ENCODE measurements at regions not wholly inside any gene's neighbourhood (a gene's known extent, or its start where the extent isn't known, plus 50 kb on each side); places are given as distances from the start of the nearest gene placed in this dataset.

DNA sequence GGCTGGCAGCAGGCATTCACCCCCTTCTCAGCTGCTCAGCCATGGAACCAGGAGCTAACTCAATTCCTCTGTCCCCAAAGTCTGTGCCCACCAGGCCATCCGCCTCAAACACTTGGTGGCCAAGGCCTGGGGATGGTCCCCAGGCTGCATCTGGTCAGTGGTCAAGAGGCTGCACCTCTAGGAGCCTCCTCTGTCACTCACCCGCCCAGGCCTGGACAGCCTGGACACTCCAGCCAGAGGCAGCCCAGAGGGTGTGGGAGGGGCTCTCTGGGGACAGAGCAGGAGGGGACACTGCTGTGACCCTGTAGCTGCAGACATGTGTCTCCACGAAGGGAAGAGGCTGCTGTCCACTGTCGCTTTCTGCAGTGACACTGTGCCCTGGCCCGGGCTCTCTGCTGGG lies 416.6 kb upstream of the SULF2 start:
- H3K4me3 ChIP-seq (ENCODE audit: low read length): no peak overlapping the region
- H3K36me3 ChIP-seq (ENCODE audit: control insufficient read depth, insufficient read depth, low read length): no peaks in the 10 kb centered on the region
- H3K9ac ChIP-seq (ENCODE audit: low read length): no peak overlapping the region
- H3K4me1 ChIP-seq (ENCODE audit: control insufficient read depth, insufficient read depth, low read length): no peaks in the 10 kb centered on the region
- no peak overlapping the region for H3K27ac ChIP-seq (ENCODE audit: low read depth, low read length)
- H3K27me3 ChIP-seq (ENCODE audit: control insufficient read depth, insufficient read depth, low read length): no peaks in the 10 kb centered on the region

DNA sequence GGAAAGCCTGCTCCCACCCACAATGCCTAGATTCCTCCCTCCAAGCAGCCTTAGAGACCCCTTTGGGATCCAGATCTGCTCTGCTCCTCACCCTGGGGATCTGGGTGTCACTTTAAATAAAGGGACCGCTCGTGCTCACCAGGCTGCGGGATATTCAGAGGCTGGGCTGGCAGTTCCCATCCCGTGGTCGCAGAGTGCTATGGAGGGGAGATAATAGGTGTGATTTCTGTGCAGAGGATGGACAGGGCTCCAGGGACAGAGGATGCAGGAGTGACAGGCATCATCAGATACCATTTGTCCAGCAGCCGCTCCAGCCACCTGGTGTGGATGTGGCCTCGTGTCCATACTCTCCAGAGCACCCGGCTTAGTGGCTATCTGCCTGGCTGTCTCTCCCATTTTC lies 415.9 kb upstream of the SULF2 start:
- no peak overlapping the region for H3K9ac ChIP-seq (ENCODE audit: low read length)
- no peaks in the 10 kb centered on the region for H3K27me3 ChIP-seq (ENCODE audit: control insufficient read depth, insufficient read depth, low read length)
- no peaks in the 10 kb centered on the region for H3K36me3 ChIP-seq (ENCODE audit: control insufficient read depth, insufficient read depth, low read length)
- H3K4me1 ChIP-seq (ENCODE audit: control insufficient read depth, insufficient read depth, low read length): no peaks in the 10 kb centered on the region
- H3K27ac ChIP-seq (ENCODE audit: low read depth, low read length): no peak overlapping the region
- no peak overlapping the region for H3K4me3 ChIP-seq (ENCODE audit: low read length)

DNA sequence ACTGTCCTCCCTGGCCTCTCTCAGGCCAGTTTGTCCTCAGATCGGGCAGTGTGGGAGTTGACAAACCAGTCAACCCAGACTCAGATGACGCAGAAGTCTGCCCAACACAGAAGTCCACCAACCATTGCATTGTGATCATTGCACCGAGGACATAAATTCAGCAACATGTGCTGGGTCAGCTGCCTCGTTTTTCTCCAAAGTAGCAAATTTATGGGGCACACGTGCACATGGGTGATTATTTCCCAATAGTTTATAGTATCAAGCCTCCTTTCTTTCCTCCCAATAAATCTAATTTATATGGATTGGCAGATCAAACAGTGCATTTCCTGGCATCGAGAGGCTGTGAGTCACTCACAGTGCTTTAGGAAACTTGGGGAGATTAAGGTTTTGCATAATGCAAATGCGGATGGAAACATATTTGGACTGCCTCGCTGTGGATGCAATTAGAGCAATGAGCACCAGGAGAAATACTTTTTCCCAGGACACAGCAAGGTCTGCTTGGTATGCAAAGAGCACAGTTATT lies 413.7 kb upstream of the SULF2 start:
- Histone ChIP-seq H3K9ac (ENCODE audit: low read length) (no peak overlapping the region), H3K36me3 (ENCODE audit: control insufficient read depth, insufficient read depth, low read length) (no peaks in the 10 kb centered on the region), H3K27me3 (ENCODE audit: control insufficient read depth, insufficient read depth, low read length) (no peaks in the 10 kb centered on the region), H3K4me1 (ENCODE audit: control insufficient read depth, insufficient read depth, low read length) (no peaks in the 10 kb centered on the region), H3K4me3 (ENCODE audit: low read length) (no peak overlapping the region), H3K27ac (ENCODE audit: low read depth, low read length) (no peak overlapping the region)

DNA sequence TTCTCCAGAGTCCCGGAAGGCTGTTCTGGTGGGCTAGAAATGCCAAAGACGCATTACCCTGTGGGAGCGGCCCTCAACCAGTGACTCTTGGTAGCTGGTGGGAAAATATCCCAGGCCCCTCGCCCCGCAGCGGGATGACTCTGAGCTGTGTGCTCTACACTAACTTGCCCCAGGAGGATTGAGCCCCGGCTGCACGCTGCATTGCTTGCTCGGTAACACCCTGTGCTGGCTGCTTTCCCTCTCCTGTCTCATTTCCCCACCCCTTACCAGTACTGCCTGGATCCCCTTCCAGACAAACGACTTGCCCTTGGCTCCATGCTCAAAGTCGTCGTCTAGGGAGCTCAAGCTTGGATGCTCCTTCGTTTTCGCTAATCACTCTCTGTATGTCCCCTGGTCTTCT lies 411.8 kb upstream of the SULF2 start:
- no peaks in the 10 kb centered on the region for H3K4me1 ChIP-seq (ENCODE audit: control insufficient read depth, insufficient read depth, low read length)

GRCh38 chr20:48196486-48196885 lies 411.2 kb upstream of the SULF2 start:
- H3K4me1 ChIP-seq (ENCODE audit: control insufficient read depth, insufficient read depth, low read length): no peaks in the 10 kb centered on the region
- H3K4me3 ChIP-seq (ENCODE audit: low read length): no peak overlapping the region
- no peaks in the 10 kb centered on the region for H3K27me3 ChIP-seq (ENCODE audit: control insufficient read depth, insufficient read depth, low read length)
- H3K36me3 ChIP-seq (ENCODE audit: control insufficient read depth, insufficient read depth, low read length): no peaks in the 10 kb centered on the region
- H3K27ac ChIP-seq (ENCODE audit: low read depth, low read length): no peak overlapping the region
- no peak overlapping the region for H3K9ac ChIP-seq (ENCODE audit: low read length)

More for the DNA sequence above, 411.8 kb upstream of the SULF2 start:
- Histone ChIP-seq H3K9ac (ENCODE audit: low read length) (no peak overlapping the region), H3K4me3 (ENCODE audit: low read length) (no peak overlapping the region), H3K27me3 (ENCODE audit: control insufficient read depth, insufficient read depth, low read length) (no peaks in the 10 kb centered on the region), H3K36me3 (ENCODE audit: control insufficient read depth, insufficient read depth, low read length) (no peaks in the 10 kb centered on the region), H3K27ac (ENCODE audit: low read depth, low read length) (no peak overlapping the region)

DNA sequence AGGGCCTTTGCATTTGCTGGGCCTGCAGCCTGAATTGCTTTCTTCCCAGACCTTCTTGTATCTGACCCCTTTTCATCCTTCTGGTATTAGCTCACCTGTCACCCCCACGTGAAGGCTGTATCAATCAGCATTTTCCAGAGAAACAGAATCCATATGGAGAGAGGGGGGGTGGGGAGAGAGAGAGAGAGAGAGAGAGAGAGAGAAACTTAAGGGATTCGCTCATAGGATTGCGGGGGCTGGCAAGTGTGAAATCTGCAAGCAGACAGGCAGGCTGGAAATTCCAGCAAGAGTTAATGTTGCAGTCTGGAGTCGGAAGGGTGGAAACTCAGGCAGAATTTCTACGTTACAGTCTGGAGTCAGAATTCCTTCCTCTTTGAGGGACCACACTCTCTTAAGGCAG lies 410.7 kb upstream of the SULF2 start:
- H3K27ac ChIP-seq (ENCODE audit: low read depth, low read length): no peak overlapping the region
- no peak overlapping the region for H3K9ac ChIP-seq (ENCODE audit: low read length)
- no peaks in the 10 kb centered on the region for H3K36me3 ChIP-seq (ENCODE audit: control insufficient read depth, insufficient read depth, low read length)
- no peaks in the 10 kb centered on the region for H3K27me3 ChIP-seq (ENCODE audit: control insufficient read depth, insufficient read depth, low read length)
- H3K4me1 ChIP-seq (ENCODE audit: control insufficient read depth, insufficient read depth, low read length): peaks cover 2% of the 10 kb centered on the region
- H3K4me3 ChIP-seq (ENCODE audit: low read length): no peak overlapping the region

DNA sequence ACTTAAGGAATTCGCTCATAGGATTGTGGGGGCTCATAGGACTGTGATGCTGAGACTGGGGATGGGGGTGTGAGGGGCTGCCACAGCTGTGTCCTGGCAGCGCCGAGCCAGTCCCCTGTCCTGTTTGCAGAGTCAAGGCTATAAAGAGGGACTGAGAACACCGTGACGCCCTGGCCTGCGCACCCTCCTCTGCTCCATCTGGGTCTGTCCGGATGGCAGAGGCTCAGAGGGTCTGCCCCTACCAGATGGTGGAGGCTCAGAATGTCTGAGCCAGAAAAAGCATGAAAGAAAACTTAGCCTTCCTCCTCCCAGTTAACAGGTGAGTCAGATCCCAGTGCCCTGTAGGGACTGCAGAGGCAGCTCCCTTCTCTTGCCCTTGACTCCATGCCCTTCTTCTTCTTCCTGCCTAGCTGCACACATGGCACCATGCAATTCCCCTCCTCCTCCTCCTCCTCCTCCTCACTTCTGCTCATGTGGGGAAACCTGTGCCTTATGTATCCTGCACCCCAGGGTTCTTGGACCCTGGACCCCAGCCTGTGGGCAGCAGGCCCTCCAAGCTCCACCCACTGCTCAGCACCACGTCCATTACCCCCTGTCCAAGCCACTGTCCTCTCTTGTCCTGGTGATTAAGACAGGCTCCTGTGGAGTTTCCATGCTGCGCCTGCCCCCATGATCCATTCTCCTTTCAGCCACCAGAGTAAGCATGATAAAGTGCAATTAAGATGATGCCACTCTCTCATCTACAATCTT lies 410.0 kb upstream of the SULF2 start:
- no peak overlapping the region for H3K4me3 ChIP-seq (ENCODE audit: low read length)
- peaks cover 2% of the 10 kb centered on the region for H3K4me1 ChIP-seq (ENCODE audit: control insufficient read depth, insufficient read depth, low read length)
- no peak overlapping the region for H3K27ac ChIP-seq (ENCODE audit: low read depth, low read length)
- H3K9ac ChIP-seq (ENCODE audit: low read length): no peak overlapping the region
- no peaks in the 10 kb centered on the region for H3K36me3 ChIP-seq (ENCODE audit: control insufficient read depth, insufficient read depth, low read length)
- H3K27me3 ChIP-seq (ENCODE audit: control insufficient read depth, insufficient read depth, low read length): no peaks in the 10 kb centered on the region

DNA sequence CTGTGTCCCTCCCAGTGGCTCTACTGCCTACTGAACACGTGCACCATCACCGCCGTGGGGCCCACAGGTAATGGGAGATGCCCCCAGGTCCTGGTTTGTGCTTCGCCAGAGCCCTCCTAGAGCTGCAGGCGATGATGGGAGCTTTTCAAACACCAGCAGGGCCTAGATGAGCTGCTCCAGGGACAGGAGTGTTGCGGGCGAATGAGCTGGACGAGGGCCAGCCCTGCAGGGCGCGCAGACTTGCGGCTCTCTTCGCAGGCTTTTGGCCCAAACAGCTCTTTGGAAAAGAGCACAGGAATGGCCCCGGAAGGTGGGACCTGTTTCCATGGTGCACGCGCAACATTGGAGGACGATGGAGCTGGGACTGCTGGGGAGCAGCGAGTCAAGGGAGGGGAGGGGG lies 409.3 kb upstream of the SULF2 start:
- Histone ChIP-seq H3K27me3 (ENCODE audit: control insufficient read depth, insufficient read depth, low read length) (no peaks in the 10 kb centered on the region), H3K4me1 (ENCODE audit: control insufficient read depth, insufficient read depth, low read length) (peaks cover 2% of the 10 kb centered on the region), H3K4me3 (ENCODE audit: low read length) (no peak overlapping the region), H3K9ac (ENCODE audit: low read length) (no peak overlapping the region), H3K36me3 (ENCODE audit: control insufficient read depth, insufficient read depth, low read length) (no peaks in the 10 kb centered on the region), H3K27ac (ENCODE audit: low read depth, low read length) (no peak overlapping the region)

DNA sequence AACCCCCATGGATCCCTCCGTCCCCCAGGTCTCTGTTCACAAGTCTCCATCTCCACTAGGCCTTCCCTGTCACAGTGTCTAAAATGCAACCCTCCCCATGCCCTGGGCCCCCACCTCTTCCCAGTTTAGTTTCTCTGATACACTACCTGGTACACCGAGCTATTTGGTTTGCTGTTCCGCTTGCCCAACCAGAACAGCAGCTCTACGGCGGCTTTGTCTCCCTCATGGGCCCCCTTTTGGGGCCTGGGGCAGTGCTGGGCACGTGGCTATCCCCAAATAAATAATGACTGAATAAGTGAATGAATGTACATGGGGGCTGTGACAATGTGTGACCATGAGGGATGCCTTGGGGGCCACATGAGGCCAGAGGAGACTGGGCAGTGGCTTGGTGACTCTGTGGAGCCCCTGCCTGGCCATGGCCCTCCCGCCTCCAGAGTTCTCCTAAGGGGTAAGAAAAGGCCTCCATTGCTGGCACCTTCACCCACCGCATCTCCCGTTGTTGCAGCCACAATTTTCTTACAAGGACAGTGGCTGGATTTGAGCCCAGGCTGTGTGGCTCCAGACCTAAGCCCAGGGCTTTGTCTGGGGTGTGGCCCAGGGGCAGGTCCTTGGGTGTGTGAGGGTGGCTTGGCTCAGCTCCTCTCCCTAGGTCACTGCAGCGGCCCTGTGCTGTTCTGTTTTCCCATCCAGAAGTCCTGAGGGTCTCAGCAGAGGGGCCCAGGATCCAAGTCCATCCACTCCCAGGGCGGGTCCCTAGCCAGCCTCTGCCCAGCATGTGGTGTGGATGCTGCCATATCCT lies 408.5 kb upstream of the SULF2 start:
- no peak overlapping the region for H3K27ac ChIP-seq (ENCODE audit: low read depth, low read length)
- no peak overlapping the region for H3K4me3 ChIP-seq (ENCODE audit: low read length)
- no peaks in the 10 kb centered on the region for H3K27me3 ChIP-seq (ENCODE audit: control insufficient read depth, insufficient read depth, low read length)
- H3K9ac ChIP-seq (ENCODE audit: low read length): no peak overlapping the region
- H3K36me3 ChIP-seq (ENCODE audit: control insufficient read depth, insufficient read depth, low read length): no peaks in the 10 kb centered on the region
- peaks cover 2% of the 10 kb centered on the region for H3K4me1 ChIP-seq (ENCODE audit: control insufficient read depth, insufficient read depth, low read length)

GRCh38 chr20:48192109-48192508 lies 406.8 kb upstream of the SULF2 start:
- Histone ChIP-seq H3K27ac (ENCODE audit: low read depth, low read length) (no peak overlapping the region), H3K27me3 (ENCODE audit: control insufficient read depth, insufficient read depth, low read length) (no peaks in the 10 kb centered on the region), H3K36me3 (ENCODE audit: control insufficient read depth, insufficient read depth, low read length) (no peaks in the 10 kb centered on the region)

DNA sequence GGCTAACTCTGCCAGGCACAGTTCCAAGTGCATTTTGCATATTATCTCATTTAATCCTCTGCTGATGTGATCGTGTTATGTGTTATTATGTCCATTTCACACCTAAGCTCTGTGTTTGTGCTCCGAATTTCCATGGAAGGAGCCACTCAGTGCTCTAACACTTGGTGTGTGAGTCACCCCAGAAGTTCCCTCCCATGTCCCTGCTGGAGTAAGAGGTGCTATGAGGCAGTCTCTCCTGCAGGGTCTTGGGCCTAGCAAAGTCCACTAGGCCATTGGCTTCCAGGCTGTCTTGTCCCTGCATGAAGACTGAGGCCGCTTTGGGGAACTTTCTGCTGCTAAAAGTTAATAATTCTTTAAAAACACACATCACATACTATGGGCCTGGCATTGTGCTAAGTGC lies 405.9 kb upstream of the SULF2 start:
- H3K9ac ChIP-seq (ENCODE audit: low read length): no peak overlapping the region
- H3K4me1 ChIP-seq (ENCODE audit: control insufficient read depth, insufficient read depth, low read length): peaks cover 5% of the 10 kb centered on the region
- no peaks in the 10 kb centered on the region for H3K27me3 ChIP-seq (ENCODE audit: control insufficient read depth, insufficient read depth, low read length)
- H3K27ac ChIP-seq (ENCODE audit: low read depth, low read length): no peak overlapping the region
- H3K36me3 ChIP-seq (ENCODE audit: control insufficient read depth, insufficient read depth, low read length): no peaks in the 10 kb centered on the region
- no peak overlapping the region for H3K4me3 ChIP-seq (ENCODE audit: low read length)

More at GRCh38 chr20:48192109-48192508, 406.8 kb upstream of the SULF2 start:
- Histone ChIP-seq H3K9ac (ENCODE audit: low read length) (no peak overlapping the region), H3K4me3 (ENCODE audit: low read length) (no peak overlapping the region), H3K4me1 (ENCODE audit: control insufficient read depth, insufficient read depth, low read length) (peaks cover 2% of the 10 kb centered on the region)

DNA sequence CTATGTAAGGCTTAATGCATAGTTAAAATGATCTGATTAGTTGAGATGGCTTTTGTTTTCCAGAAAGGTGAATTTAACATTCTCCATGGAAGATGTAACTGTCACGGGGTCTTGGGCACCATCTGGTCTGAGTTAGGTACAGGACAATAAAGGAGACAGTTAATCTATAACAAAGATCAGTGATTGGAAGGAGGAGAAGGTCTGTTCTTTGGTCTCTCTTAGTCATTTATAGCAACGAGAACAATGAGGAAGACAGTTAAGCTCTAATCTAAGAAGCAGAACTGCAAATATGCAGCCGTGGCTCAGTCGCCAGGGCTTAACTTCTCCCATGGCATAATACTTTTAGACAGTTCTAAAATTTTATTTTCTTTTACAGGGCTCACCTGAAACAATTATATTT lies 405.5 kb upstream of the SULF2 start:
- Histone ChIP-seq H3K27ac (ENCODE audit: low read depth, low read length) (no peak overlapping the region), H3K27me3 (ENCODE audit: control insufficient read depth, insufficient read depth, low read length) (no peaks in the 10 kb centered on the region), H3K36me3 (ENCODE audit: control insufficient read depth, insufficient read depth, low read length) (no peaks in the 10 kb centered on the region), H3K4me3 (ENCODE audit: low read length) (no peak overlapping the region), H3K9ac (ENCODE audit: low read length) (no peak overlapping the region), H3K4me1 (ENCODE audit: control insufficient read depth, insufficient read depth, low read length) (peaks cover 5% of the 10 kb centered on the region)
